HEK293 (cell line): ENCODE measurements at regions not wholly inside any gene's neighbourhood (a gene's known extent, or its start where the extent isn't known, plus 50 kb on each side); places are given as distances from the start of the nearest gene placed in this dataset.

ENCODE experiments used
- CTCF ChIA-PET: fragments of 350-600 bp; formaldehyde crosslinking; extraction: SDS; loops from one replicate; lab custom pipeline; 2021; ENCODE audit warnings: antibody characterized with exemption; lab: Yijun Ruan, JAX
- POLR2A ChIA-PET: fragments of 300-600 bp; formaldehyde crosslinking; extraction: SDS; loops from one replicate; lab custom pipeline; 2020; ENCODE audit warnings: antibody characterized with exemption, inconsistent platforms; lab: Yijun Ruan, JAX
- H3K27ac ChIP-seq: fragments of 200-500 bp; sonication (Bioruptor generic); 2 replicates; pipeline ENCODE4 v1.5.1; 2014; ENCODE audit warnings: low read depth, low read length, control low read depth, inconsistent platforms; ENCODE audit errors: extremely low read depth
- H3K36me3 ChIP-seq, 2 experiments: fragments of 200-500 bp in 1 of 2; sonication (Bioruptor generic) in 1 of 2; 1 replicate in 1 of 2; 2 replicates in 1 of 2; pipeline ENCODE4 v1.5.1; 2014 to 2017; ENCODE audit warnings: inconsistent platforms in 2 of 2, low read length in 2 of 2; ENCODE audit not compliant: control insufficient read depth in 2 of 2, insufficient read depth in 1 of 2
- H3K4me1 ChIP-seq: fragments of 200-500 bp; sonication (Bioruptor generic); 2 replicates; pipeline ENCODE4 v1.5.1; 2014; ENCODE audit warnings: mild to moderate bottlenecking, low read length, inconsistent platforms; ENCODE audit not compliant: control insufficient read depth, insufficient read depth
- H3K4me3 ChIP-seq: 2 replicates; pipeline ENCODE4 v1.5.1; 2011; ENCODE audit warnings: low read depth, mild to moderate bottlenecking, control low read depth, low read length, moderate library complexity
- H3K9me3 ChIP-seq: fragments of 200-500 bp; sonication (Bioruptor generic); 2 replicates; pipeline ENCODE4 v1.5.1; 2014; ENCODE audit warnings: low read depth, low read length, inconsistent platforms; ENCODE audit not compliant: control insufficient read depth, insufficient read depth
- EGR2 ChIP-seq: fragments of 450-650 bp; formaldehyde crosslinking; IDR thresholded peaks from 2 replicates; pipeline ENCODE4 v1.5.1; 2016; ENCODE audit warnings: low read depth, missing biosample characterization, missing genetic modification characterization
- PRDM4 ChIP-seq: fragments of 450-650 bp; formaldehyde crosslinking; IDR thresholded peaks from 2 replicates; pipeline ENCODE4 v1.5.1; 2017; ENCODE audit warnings: missing biosample characterization, missing genetic modification characterization
- ZBTB11 ChIP-seq: fragments of 450-650 bp; formaldehyde crosslinking; conservative IDR thresholded peaks from 2 replicates; pipeline ENCODE4 v1.5.1; 2016; ENCODE audit warnings: low read depth, missing biosample characterization, missing genetic modification characterization
- ZBTB20 ChIP-seq: fragments of 450-650 bp; formaldehyde crosslinking; IDR thresholded peaks from 2 replicates; pipeline ENCODE4 v1.5.1; 2016; ENCODE audit warnings: missing biosample characterization, missing genetic modification characterization
- ZFHX2 ChIP-seq: fragments of 450-650 bp; formaldehyde crosslinking; conservative IDR thresholded peaks from 2 replicates; pipeline ENCODE4 v1.5.1; 2016; ENCODE audit warnings: missing biosample characterization, missing genetic modification characterization
- ZFP69B ChIP-seq: fragments of 450-650 bp; formaldehyde crosslinking; IDR thresholded peaks from 2 replicates; pipeline ENCODE4 v1.5.1; 2016; ENCODE audit warnings: missing biosample characterization, missing genetic modification characterization
- ZNF175 ChIP-seq: fragments of 450-650 bp; formaldehyde crosslinking; IDR thresholded peaks from 2 replicates; pipeline ENCODE4 v1.5.1; 2016; ENCODE audit warnings: missing biosample characterization, missing genetic modification characterization
- ZNF18 ChIP-seq: fragments of 450-650 bp; formaldehyde crosslinking; IDR thresholded peaks from 2 replicates; pipeline ENCODE4 v1.5.1; 2016; ENCODE audit warnings: missing biosample characterization, missing genetic modification characterization
- ZNF248 ChIP-seq: fragments of 450-650 bp; formaldehyde crosslinking; IDR thresholded peaks from 2 replicates; pipeline ENCODE4 v1.5.1; 2017; ENCODE audit warnings: missing biosample characterization, missing genetic modification characterization
- ZNF266 ChIP-seq: fragments of 450-650 bp; formaldehyde crosslinking; IDR thresholded peaks from 2 replicates; pipeline ENCODE4 v1.5.1; 2016; ENCODE audit warnings: missing biosample characterization, missing genetic modification characterization, low read depth
- ZNF311 ChIP-seq: fragments of 450-650 bp; formaldehyde crosslinking; IDR thresholded peaks from 2 replicates; pipeline ENCODE4 v1.5.1; 2017; ENCODE audit warnings: missing biosample characterization, missing genetic modification characterization, borderline replicate concordance
- ZNF362 ChIP-seq: fragments of 450-650 bp; formaldehyde crosslinking; IDR thresholded peaks from 2 replicates; pipeline ENCODE4 v1.5.1; 2016; ENCODE audit warnings: missing biosample characterization, missing genetic modification characterization
- ZNF416 ChIP-seq: fragments of 450-650 bp; formaldehyde crosslinking; IDR thresholded peaks from 2 replicates; pipeline ENCODE4 v1.5.1; 2016; ENCODE audit warnings: missing biosample characterization, missing genetic modification characterization
- ZNF449 ChIP-seq: fragments of 450-650 bp; formaldehyde crosslinking; IDR thresholded peaks from 2 replicates; pipeline ENCODE4 v1.5.1; 2017; ENCODE audit warnings: missing biosample characterization, mild to moderate bottlenecking, missing genetic modification characterization, moderate library complexity
- ZNF544 ChIP-seq: fragments of 450-650 bp; formaldehyde crosslinking; IDR thresholded peaks from 2 replicates; pipeline ENCODE4 v1.5.0; 2017; ENCODE audit warnings: missing biosample characterization, missing genetic modification characterization
- ZNF610 ChIP-seq: fragments of 450-650 bp; formaldehyde crosslinking; IDR thresholded peaks from 2 replicates; pipeline ENCODE4 v1.5.1; 2016; ENCODE audit warnings: missing biosample characterization, missing genetic modification characterization, borderline replicate concordance
- ZNF664 ChIP-seq: fragments of 450-650 bp; formaldehyde crosslinking; IDR thresholded peaks from 2 replicates; pipeline ENCODE4 v1.5.1; 2016; ENCODE audit warnings: missing biosample characterization, missing genetic modification characterization
- ZNF785 ChIP-seq: fragments of 450-650 bp; formaldehyde crosslinking; IDR thresholded peaks from 2 replicates; pipeline ENCODE4 v1.5.1; 2016; ENCODE audit warnings: missing biosample characterization, missing genetic modification characterization
- ZNF830 ChIP-seq: fragments of 450-650 bp; IDR thresholded peaks from 2 replicates; pipeline ENCODE4 v1.5.0; 2018; ENCODE audit warnings: missing biosample characterization, missing genetic modification characterization, low read depth, mild to moderate bottlenecking, moderate library complexity

GRCh38 chr7:118059209-118059608 lies 124.8 kb upstream of the LSM8 start (continued):
- TF ChIP-seq ZBTB11 (tag by site-specific recombination), result no peak
- no peak for TF ChIP-seq PRDM4 (tag by site-specific recombination)
- no peak for TF ChIP-seq ZFP69B (tag by site-specific recombination)
- TF ChIP-seq ZNF362, result no peak
- no peak for TF ChIP-seq ZNF664 (tag by site-specific recombination)

GRCh38 chr7:118060692-118061091 lies 123.3 kb upstream of the LSM8 start:
- POLR2A ChIA-PET, result no interaction called here
- TF ChIP-seq ZNF610 (tag by site-specific recombination) (no peak), EGR2 (tag by site-specific recombination) (peak; percentile 82), ZFHX2 (peak; percentile 83)
- CTCF ChIA-PET, result no interaction called here
- Histone ChIP-seq H3K36me3 (no peaks in the 10 kb centered on the region), H3K27ac (no peak overlapping the region), H3K4me1 (no peaks in the 10 kb centered on the region), H3K4me3 (no peak overlapping the region), H3K9me3 (no peaks in the 10 kb centered on the region)

- ChIA-PET POLR2A (no interaction called here), CTCF (no interaction called here)
- Histone ChIP-seq H3K36me3 (no peaks in the 10 kb centered on the region), H3K4me3 (no peak overlapping the region), H3K4me1 (no peaks in the 10 kb centered on the region), H3K27ac (no peak overlapping the region), H3K9me3 (no peaks in the 10 kb centered on the region)
- TF ChIP-seq EGR2 (tag by site-specific recombination), result no peak
- no peak for TF ChIP-seq ZNF664 (tag by site-specific recombination)
- no peak for TF ChIP-seq ZNF830
- TF ChIP-seq ZNF248 (tag by site-specific recombination), result no peak
- TF ChIP-seq ZNF416 (tag by site-specific recombination), result no peak
- no peak for TF ChIP-seq ZBTB20 (tag by site-specific recombination)
- TF ChIP-seq ZNF544 (tag by site-specific recombination), result no peak
- TF ChIP-seq ZNF175 (tag by site-specific recombination), result no peak
- no peak for TF ChIP-seq ZNF18
- TF ChIP-seq ZNF266 (tag by site-specific recombination), result no peak
- no peak for TF ChIP-seq ZNF449 (tag by site-specific recombination)
- TF ChIP-seq ZNF785, result no peak
- no peak for TF ChIP-seq ZNF311
Observed at GRCh38 chr7:118061386-118061785, 122.6 kb upstream of the LSM8 start.
